HepG2 (cell line): ENCODE measurements at regions not wholly inside any gene's neighbourhood (a gene's known extent, or its start where the extent isn't known, plus 50 kb on each side); places are given as distances from the start of the nearest gene placed in this dataset.

ENCODE experiments used
- ATAC-seq: fragments of 200-7000 bp; cut with Tn5 transposase; 3 replicates; pipeline ENCODE4 v1.9.1; 2020; ENCODE audit warnings: mild to moderate bottlenecking, moderate library complexity
- BruUV-seq: library from RNA; stranded (reverse); fragments of 400-500 nt; replicated peaks from 2 replicates; lab custom pipeline; 2021; lab: Mats Ljungman, UMichigan
- CTCF ChIA-PET: fragments of 300-600 bp; formaldehyde crosslinking; extraction: SDS; loops from one replicate; lab custom pipeline; 2021; ENCODE audit warnings: low total read pairs, inconsistent platforms, low intra/inter-chr PET ratio; lab: Yijun Ruan, JAX
- POLR2A ChIA-PET: fragments of 350-600 bp; sonication (Branson Sonifier 250); formaldehyde crosslinking; loops from one replicate; lab custom pipeline; 2020; ENCODE audit warnings: antibody characterized with exemption, inconsistent platforms; lab: Yijun Ruan, JAX
- DNase-seq: peaks from one replicate; pipeline ENCODE4 v3.0.0-alpha.2; 2015; ENCODE audit warnings: low spot score
- FAIRE-seq: peaks from 3 replicates; lab custom pipeline; 2011; peaks lifted over from hg19 to GRCh38; lab: Jason Lieb, UNC
- H2AFZ ChIP-seq: one replicate; pipeline ENCODE4 v1.6.1; 2011; ENCODE audit warnings: low read length, inconsistent platforms
- H3K27ac ChIP-seq: fragments of 300-600 bp; 3 replicates; pipeline ENCODE4 v1.8.0; 2011; ENCODE audit warnings: mixed run types, mild to moderate bottlenecking, mixed read lengths, low read length, inconsistent platforms; ENCODE audit not compliant: insufficient read depth; ENCODE audit errors: extremely low read length
- H3K27me3 ChIP-seq, 2 experiments: fragments of 200-600 bp in 1 of 2; 2 replicates in 1 of 2; 3 replicates in 1 of 2; pipeline versions ENCODE4 v1.6.0 to v1.8.0; 2011; ENCODE audit warnings: low read length in 2 of 2, mild to moderate bottlenecking in 2 of 2, moderate library complexity in 2 of 2, inconsistent platforms in 1 of 2; ENCODE audit not compliant: insufficient read depth in 2 of 2, control insufficient read depth in 1 of 2
- H3K36me3 ChIP-seq, 2 experiments: fragments of 200-600 bp in 1 of 2; replicated peaks in 1 of 2; 2 replicates in 1 of 2; 3 replicates in 1 of 2; pipeline versions ENCODE4 v1.5.1 to v1.8.0; 2011; ENCODE audit warnings: low read length in 2 of 2, inconsistent platforms in 1 of 2; ENCODE audit not compliant: insufficient read depth in 2 of 2, control insufficient read depth in 1 of 2
- H3K4me1 ChIP-seq: 2 replicates; pipeline ENCODE4 v1.5.1; 2012; ENCODE audit warnings: low read length, inconsistent platforms; ENCODE audit not compliant: insufficient read depth
- H3K4me2 ChIP-seq: 2 replicates; pipeline ENCODE4 v1.6.0; 2011; ENCODE audit warnings: low read depth, low read length, inconsistent platforms
- H3K4me3 ChIP-seq, 3 experiments: fragments of 200-600 bp in 1 of 3; sonication (generic), shearing (Covaris generic) in 1 of 3; replicated peaks in 1 of 3; 2 replicates each; pipeline ENCODE4 v1.5.1; 2011 to 2016; ENCODE audit warnings: low read length in 3 of 3, inconsistent platforms in 2 of 3, low read depth in 2 of 3, mild to moderate bottlenecking in 2 of 3, control low read depth in 1 of 3, mixed read lengths in 1 of 3; ENCODE audit not compliant: insufficient read depth in 1 of 3
- H3K79me2 ChIP-seq: one replicate; pipeline ENCODE4 v1.6.1; 2011; ENCODE audit warnings: low read length, inconsistent platforms; ENCODE audit not compliant: insufficient read depth
- H3K9ac ChIP-seq: 2 replicates; pipeline ENCODE4 v1.6.0; 2011; ENCODE audit warnings: mild to moderate bottlenecking, low read depth, low read length, inconsistent platforms; ENCODE audit not compliant: insufficient read depth
- H3K9me3 ChIP-seq: 2 replicates; pipeline ENCODE4 v1.5.1; 2012; ENCODE audit warnings: mild to moderate bottlenecking, low read length
- H4K20me1 ChIP-seq: 2 replicates; pipeline ENCODE4 v1.6.0; 2011; ENCODE audit warnings: inconsistent platforms, mild to moderate bottlenecking, low read length, moderate library complexity; ENCODE audit not compliant: insufficient read depth
- JARID2 ChIP-seq: sonication (generic); formaldehyde crosslinking; IDR thresholded peaks from 2 replicates; pipeline ENCODE4 v1.8.1; 2023; ENCODE audit warnings: missing genetic modification reagents, inconsistent platforms; ENCODE audit not compliant: insufficient replicate concordance
- NCOA2 ChIP-seq: sonication (generic); formaldehyde crosslinking; IDR thresholded peaks from 2 replicates; pipeline ENCODE4 v1.8.0; 2022; ENCODE audit warnings: inconsistent platforms
- TGIF2 ChIP-seq: IDR thresholded peaks from 2 replicates; pipeline ENCODE4 v1.6.1; 2016; ENCODE audit warnings: control low read depth, missing compliant biosample characterization
- WGBS: methylation state at CpG from one replicate; pipeline ENCODE4 v1.1.6; 2017; ENCODE audit warnings: low lambda C conversion rate; 5-methylcytosine and 5-hydroxymethylcytosine counted together
- in situ Hi-C: cut with HindIII; loops from 2 replicates; pipeline ENCODE4 v1.10.0; 2017; ENCODE audit warnings: low pct_unique_long_range_greater_than_20kb; ENCODE audit not compliant: extremely low pct_ligation_motif_present
- intact Hi-C: fragments of 100-400 bp; cut with micrococcal nuclease; formaldehyde crosslinking; loops from one replicate; pipeline ENCODE4 v1.10.0; 2022; ENCODE audit not compliant: unreplicated experiment
- TF ChIP-seq, protein P1 (sequence below): sonication (generic); formaldehyde crosslinking; IDR thresholded peaks from 2 replicates; pipeline ENCODE4 v1.4.0; 2020; ENCODE audit warnings: mild to moderate bottlenecking, missing genetic modification reagents

DNA sequence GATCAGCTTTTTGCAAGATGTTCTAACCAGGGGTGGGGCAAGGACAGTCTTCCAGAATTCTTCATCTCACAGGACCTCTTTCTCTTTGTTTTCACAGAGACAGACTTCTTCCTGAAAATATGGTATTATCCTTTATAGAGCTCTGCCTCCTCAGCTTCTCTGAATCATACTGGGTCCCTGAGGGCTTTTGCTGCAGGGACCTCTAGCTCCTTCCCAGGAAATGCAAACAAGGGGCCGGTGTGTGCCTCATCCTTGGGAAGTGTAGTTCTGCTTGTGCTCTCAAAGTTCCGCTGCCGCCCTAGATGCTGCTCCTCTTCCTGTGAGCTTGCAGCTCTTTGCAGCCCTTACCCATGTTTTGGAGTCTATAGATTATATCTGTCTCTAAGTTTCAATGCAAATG, 99.5 kb upstream of the NPAS2 start:
- FAIRE-seq, result no peak
- intact Hi-C loops, result no loop called here

DNA sequence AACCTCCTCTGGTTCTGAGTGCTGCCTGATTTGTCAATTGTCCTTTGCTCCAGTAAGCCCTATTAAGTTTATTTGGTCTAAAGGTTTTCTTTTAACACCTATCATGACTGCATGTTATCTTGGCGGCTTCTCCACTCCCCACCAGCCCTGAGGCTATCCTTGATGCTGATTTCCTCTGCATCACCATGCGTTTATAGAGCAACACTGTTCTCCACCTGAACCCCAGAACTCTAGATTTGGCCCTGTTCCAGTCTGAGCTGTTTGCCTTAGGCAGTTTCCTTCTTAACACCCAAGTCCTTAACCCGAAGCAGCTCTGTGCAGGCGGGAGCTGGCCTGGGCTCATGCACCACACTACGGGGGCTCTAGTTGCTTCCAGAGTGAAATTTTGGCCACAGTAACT, 98.2 kb upstream of the NPAS2 start:
- Histone ChIP-seq H3K4me1 (0 out of 2 replicates have a peak, but pooled peaks cover 7% of the 10 kb centered on the region), H3K79me2 (no peaks in the 10 kb centered on the region), H3K9me3 (no peaks in the 10 kb centered on the region), H3K9ac (no peak overlapping the region), H4K20me1 (no peaks in the 10 kb centered on the region), H3K36me3 (no peaks in the 10 kb centered on the region), H3K4me3 (no peak overlapping the region), H3K4me2 (no peak overlapping the region), H3K27me3 (peaks cover 3 to 59% of the 10 kb centered on the region in 2 experiments), H2AFZ (no peak overlapping the region), H3K27ac (no peak overlapping the region)
- ChIA-PET POLR2A (no interaction called here), CTCF (no interaction called here)
- TF ChIP-seq, protein P1, sequence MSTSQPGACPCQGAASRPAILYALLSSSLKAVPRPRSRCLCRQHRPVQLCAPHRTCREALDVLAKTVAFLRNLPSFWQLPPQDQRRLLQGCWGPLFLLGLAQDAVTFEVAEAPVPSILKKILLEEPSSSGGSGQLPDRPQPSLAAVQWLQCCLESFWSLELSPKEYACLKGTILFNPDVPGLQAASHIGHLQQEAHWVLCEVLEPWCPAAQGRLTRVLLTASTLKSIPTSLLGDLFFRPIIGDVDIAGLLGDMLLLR (CRISPR knock-in tag), result 0 out of 2 replicates have a peak, but pooled peaks have one; percentile 23
- TF ChIP-seq NCOA2 (CRISPR knock-in tag), result no peak
- WGBS, result 32% methylated on average over 5 of the region's 5 CpGs
- FAIRE-seq (no peak), DNase-seq (no peak), ATAC-seq (no peak)
- BruUV-seq, result no TSS peak
- in situ Hi-C loops, result no loop called here
- intact Hi-C loops, result no loop called here

More for the DNA sequence above, 99.5 kb upstream of the NPAS2 start:
- Histone ChIP-seq H3K27me3 (peaks cover 5 to 61% of the 10 kb centered on the region in 2 experiments), H4K20me1 (no peaks in the 10 kb centered on the region), H3K36me3 (no peaks in the 10 kb centered on the region), H3K9ac (no peak overlapping the region), H3K4me3 (no peak overlapping the region), H3K4me2 (no peak overlapping the region), H3K4me1 (0 out of 2 replicates have a peak, but pooled peaks cover 7% of the 10 kb centered on the region), H3K9me3 (no peaks in the 10 kb centered on the region), H3K27ac (no peak overlapping the region), H2AFZ (no peak overlapping the region), H3K79me2 (no peaks in the 10 kb centered on the region)
- in situ Hi-C loops, result no loop called here
- DNase-seq (no peak), ATAC-seq (no peak)
- BruUV-seq, result no TSS peak
- ChIA-PET CTCF (no interaction called here), POLR2A (no interaction called here)
- 44% methylated on average over 3 of the region's 3 CpGs for WGBS
- no peak for TF ChIP-seq JARID2
- TF ChIP-seq TGIF2, result no peak
